GM06990 (cell line): ENCODE measurements at regions not wholly inside any gene's neighbourhood (a gene's known extent, or its start where the extent isn't known, plus 50 kb on each side); places are given as distances from the start of the nearest gene placed in this dataset.

Source experiments
- DNase-seq: peaks from one replicate; pipeline ENCODE4 v3.0.0-alpha.2; 2011; ENCODE audit not compliant: insufficient read length; ENCODE audit errors: extremely low read depth
- H3K27me3 ChIP-seq: replicated peaks from 2 replicates; pipeline ENCODE4 v1.6.0; 2011; ENCODE audit warnings: low read length; ENCODE audit not compliant: control insufficient read depth, insufficient read depth
- H3K36me3 ChIP-seq: 2 replicates; pipeline ENCODE4 v1.5.1; 2011; ENCODE audit warnings: low read length; ENCODE audit not compliant: control insufficient read depth, insufficient read depth
- H3K4me3 ChIP-seq: replicated peaks from 2 replicates; pipeline ENCODE4 v1.5.1; 2011; ENCODE audit warnings: low read depth, mild to moderate bottlenecking, control low read depth, low read length
- CTCF ChIP-seq: IDR thresholded peaks from 2 replicates; pipeline ENCODE4 v1.5.1; 2011; ENCODE audit warnings: low read length, control low read depth, mild to moderate bottlenecking, inconsistent platforms; ENCODE audit not compliant: insufficient read depth, poor library complexity, severe bottlenecking

- Histone ChIP-seq H3K27me3 (no peaks in the 10 kb centered on the region), H3K4me3 (no peak overlapping the region), H3K36me3 (no peaks in the 10 kb centered on the region)
- no peak for TF ChIP-seq CTCF
- DNase-seq: no peak
Measured at GRCh38 chr6:156219973-156220372, 557.2 kb upstream of the ARID1B start.

GRCh38 chr6:156205678-156206077 is 571.5 kb upstream of the ARID1B start:
- DNase-seq: no peak
- no peaks in the 10 kb centered on the region for H3K36me3 ChIP-seq
- no peak overlapping the region for H3K4me3 ChIP-seq
- H3K27me3 ChIP-seq: no peaks in the 10 kb centered on the region
- TF ChIP-seq CTCF: no peak

- no peaks in the 10 kb centered on the region for H3K36me3 ChIP-seq
- no peak for TF ChIP-seq CTCF
- no peak overlapping the region for H3K4me3 ChIP-seq
- DNase-seq: no peak
- H3K27me3 ChIP-seq: no peaks in the 10 kb centered on the region
Measured at GRCh38 chr6:156199182-156199581, 578.0 kb upstream of the ARID1B start.

- Histone ChIP-seq H3K36me3 (no peaks in the 10 kb centered on the region), H3K4me3 (no peak overlapping the region), H3K27me3 (no peaks in the 10 kb centered on the region)
- no peak for TF ChIP-seq CTCF
- no peak for DNase-seq
Measured at GRCh38 chr6:156197513-156197912, 579.7 kb upstream of the ARID1B start.

GRCh38 chr6:156194981-156195380 is 582.2 kb upstream of the ARID1B start:
- TF ChIP-seq CTCF: no peak
- no peak for DNase-seq
- Histone ChIP-seq H3K4me3 (no peak overlapping the region), H3K36me3 (no peaks in the 10 kb centered on the region), H3K27me3 (no peaks in the 10 kb centered on the region)

GRCh38 chr6:156193381-156193780 is 583.8 kb upstream of the ARID1B start:
- Histone ChIP-seq H3K4me3 (no peak overlapping the region), H3K36me3 (no peaks in the 10 kb centered on the region), H3K27me3 (no peaks in the 10 kb centered on the region; the same call in 1 of the 2 replicates)
- DNase-seq: no peak
- no peak for TF ChIP-seq CTCF
